Heart right ventricle (tissue), 16 donors: ENCODE measurements at regions not wholly inside any gene's neighbourhood (a gene's known extent, or its start where the extent isn't known, plus 50 kb on each side); places are given as distances from the start of the nearest gene placed in this dataset.

ENCODE experiments used
- ATAC-seq, 8 donors: fragments of 200-7000 bp; cut with Tn5 transposase; one replicate each; pipeline ENCODE4 v1.9.1; 2020; ENCODE audit warnings: mild to moderate bottlenecking in 8 of 8, moderate library complexity in 8 of 8, moderate number of reproducible peaks in 1 of 8
- DNase-seq, 2 donors: peaks; one replicate each; pipeline ENCODE4 v3.0.0-alpha.2; 2020
- H3K27ac ChIP-seq, 10 donors: fragments of 200-600 bp; sonication (generic) in 2 of 10; one replicate each; pipeline versions ENCODE4 v1.5.0 to v1.8.0; 2020 to 2022; ENCODE audit warnings: mild to moderate bottlenecking in 3 of 10
- H3K27me3 ChIP-seq, 7 donors: fragments of 200-600 bp; one replicate each; pipeline ENCODE4 v1.8.0; 2021 to 2022; ENCODE audit warnings: mild to moderate bottlenecking in 2 of 7
- H3K36me3 ChIP-seq, 9 donors: fragments of 200-600 bp; sonication (generic) in 1 of 9; one replicate each; pipeline versions ENCODE4 v1.5.0 to v1.8.0; 2020 to 2022; ENCODE audit warnings: mild to moderate bottlenecking in 2 of 9
- H3K4me1 ChIP-seq, 9 donors: fragments of 200-600 bp; sonication (generic) in 1 of 9; one replicate each; pipeline versions ENCODE4 v1.5.0 to v1.8.0; 2020 to 2022; ENCODE audit warnings: mild to moderate bottlenecking in 4 of 9
- H3K4me3 ChIP-seq, 10 donors: fragments of 200-600 bp; sonication (generic) in 2 of 10; one replicate each; pipeline versions ENCODE4 v1.5.0 to v1.8.0; 2020 to 2022; ENCODE audit warnings: mild to moderate bottlenecking in 7 of 10, moderate library complexity in 2 of 10
- H3K9me3 ChIP-seq, 11 donors: fragments of 200-600 bp in 10 of 11; sonication (generic) in 2 of 11; one replicate each; pipeline versions ENCODE4 v1.5.0 to v1.8.0; 2013 to 2022; ENCODE audit warnings: mild to moderate bottlenecking in 2 of 11, control low read depth in 1 of 11, moderate library complexity in 1 of 11
- WGBS, 2 donors: extraction: QIAGEN DNeasy Blood & Tissue Kit; methylation state at CpG; one replicate each; pipeline ENCODE4 v1.1.7; 2013; ENCODE audit warnings: inconsistent platforms in 1 of 2; 5-methylcytosine and 5-hydroxymethylcytosine counted together
- intact Hi-C, 10 donors: fragments of 100-400 bp; cut with DNase I; formaldehyde crosslinking; loops; one replicate each; pipeline versions ENCODE4 v1.11.1 to v1.14.2; 2022
- TF ChIP-seq, protein P1 (sequence below), 9 donors: fragments of 200-600 bp; sonication (generic) in 2 of 9; IDR thresholded peaks; one replicate each; pipeline versions ENCODE4 v1.5.0 to v1.8.0; 2021 to 2022; ENCODE audit warnings: antibody characterized with exemption in 9 of 9, mild to moderate bottlenecking in 5 of 9, moderate library complexity in 1 of 9
- donor health status: Arrhythmogenic right ventricular cardiomyopathy.
- donor health status: ischemic (EF 13 %, LVEDD 7.1; RV severe dilation, severe dysfunction).
- donor health status: healthy with polysubstance abuse.
- donor health status: DM: no; HTN: yes; CAD: no.
- donor health status: DM: no; HTN: no; CAD: no.
- donor health status: ischemic (EF 25% LVEDD 6.9; RV normal size, moderate dysfunction).
- donor health status: ischemic (EF 25% LVEDD 5.7; RV mildly dilated, moderate dysfunction).
- donor health status: healthy.
- donor health status: DM: yes; HTN: yes; CAD: no.
- donor health status: Ischemic cardiomyopathy.
- donor health status: ischemic (EF 35%, LVEDD 5.7; RV mildly dilated, moderate dysfunction).
- donor health status: nonischemic (EF 11% LVEDD 7.7; RV severe dilation, severe dysfunction).
- donor health status: DM: yes; HTN: yes; CAD: no.
- donor health status: PGD.
- donor health status: ischemic (EF 29% LVEDD 5.4; RV normal size, mild dysfunction).
- donor health status: nonischemic (EF 23%, LVEDD 6.1; RV moderate dilation, normal function).

DNA sequence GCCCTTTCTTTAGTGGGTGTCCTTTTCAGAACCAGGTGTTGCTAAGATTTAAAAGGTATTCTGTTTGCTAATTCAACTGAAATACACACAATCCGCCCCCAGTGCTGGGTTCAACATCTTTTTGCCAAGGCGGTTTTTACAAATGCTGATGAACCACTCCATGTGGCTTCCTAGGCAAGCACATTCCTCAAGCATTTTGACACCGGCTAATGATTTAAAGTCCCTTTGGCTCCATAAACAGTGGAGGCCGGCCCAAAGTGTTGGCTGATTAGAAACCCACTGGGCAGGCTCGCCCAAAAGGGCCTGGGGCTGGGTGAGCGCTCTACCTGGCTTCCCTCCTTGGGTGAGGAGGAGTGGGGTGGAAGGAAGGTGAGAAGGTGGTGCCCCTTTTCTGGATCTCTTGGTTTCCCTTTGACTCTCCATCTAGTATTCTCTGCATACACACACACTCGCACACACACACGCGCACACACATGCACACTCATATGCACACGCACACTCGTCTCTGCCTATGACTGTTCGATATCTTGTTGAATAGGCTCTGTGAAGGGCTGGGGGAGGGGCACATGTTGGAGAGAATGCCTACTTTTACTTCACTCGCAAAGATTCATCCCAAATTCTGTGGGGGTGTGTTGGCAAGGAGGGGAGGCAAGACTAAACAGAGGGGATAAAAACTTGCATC, 66.7 kb upstream of the ARMC2 start:
- Histone ChIP-seq H3K4me3 (peak overlapping the region in 9 of 10 donors; percentile 31 to 64 (median 55)), H3K9me3 (no peaks in the 10 kb centered on the region), H3K4me1 (peaks cover 0 to 21% (median 7%) of the 10 kb centered on the region in 9 donors), H3K27ac (peak overlapping the region in 4 of 10 donors; percentile 5 to 42 (median 36)), H3K27me3 (no peaks in the 10 kb centered on the region), H3K36me3 (no peaks in the 10 kb centered on the region)
- TF ChIP-seq, protein P1, sequence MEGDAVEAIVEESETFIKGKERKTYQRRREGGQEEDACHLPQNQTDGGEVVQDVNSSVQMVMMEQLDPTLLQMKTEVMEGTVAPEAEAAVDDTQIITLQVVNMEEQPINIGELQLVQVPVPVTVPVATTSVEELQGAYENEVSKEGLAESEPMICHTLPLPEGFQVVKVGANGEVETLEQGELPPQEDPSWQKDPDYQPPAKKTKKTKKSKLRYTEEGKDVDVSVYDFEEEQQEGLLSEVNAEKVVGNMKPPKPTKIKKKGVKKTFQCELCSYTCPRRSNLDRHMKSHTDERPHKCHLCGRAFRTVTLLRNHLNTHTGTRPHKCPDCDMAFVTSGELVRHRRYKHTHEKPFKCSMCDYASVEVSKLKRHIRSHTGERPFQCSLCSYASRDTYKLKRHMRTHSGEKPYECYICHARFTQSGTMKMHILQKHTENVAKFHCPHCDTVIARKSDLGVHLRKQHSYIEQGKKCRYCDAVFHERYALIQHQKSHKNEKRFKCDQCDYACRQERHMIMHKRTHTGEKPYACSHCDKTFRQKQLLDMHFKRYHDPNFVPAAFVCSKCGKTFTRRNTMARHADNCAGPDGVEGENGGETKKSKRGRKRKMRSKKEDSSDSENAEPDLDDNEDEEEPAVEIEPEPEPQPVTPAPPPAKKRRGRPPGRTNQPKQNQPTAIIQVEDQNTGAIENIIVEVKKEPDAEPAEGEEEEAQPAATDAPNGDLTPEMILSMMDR (IDR thresholded peaks at IDR 0.05): no peak
- ATAC-seq (peak in 7 of 8 donors; percentile 8 to 40 (median 26)), DNase-seq (no peak)
- WGBS, 2 donors: 59 to 64% methylated on average over 13 of the region's 13 CpGs
- intact Hi-C loops: loop anchor here (1.0 to 10.0 kb wide), 13 partner anchors 53 to 293 kb away; partner anchors contain the start of gene FOXO3 (in 2 of the 10)

DNA sequence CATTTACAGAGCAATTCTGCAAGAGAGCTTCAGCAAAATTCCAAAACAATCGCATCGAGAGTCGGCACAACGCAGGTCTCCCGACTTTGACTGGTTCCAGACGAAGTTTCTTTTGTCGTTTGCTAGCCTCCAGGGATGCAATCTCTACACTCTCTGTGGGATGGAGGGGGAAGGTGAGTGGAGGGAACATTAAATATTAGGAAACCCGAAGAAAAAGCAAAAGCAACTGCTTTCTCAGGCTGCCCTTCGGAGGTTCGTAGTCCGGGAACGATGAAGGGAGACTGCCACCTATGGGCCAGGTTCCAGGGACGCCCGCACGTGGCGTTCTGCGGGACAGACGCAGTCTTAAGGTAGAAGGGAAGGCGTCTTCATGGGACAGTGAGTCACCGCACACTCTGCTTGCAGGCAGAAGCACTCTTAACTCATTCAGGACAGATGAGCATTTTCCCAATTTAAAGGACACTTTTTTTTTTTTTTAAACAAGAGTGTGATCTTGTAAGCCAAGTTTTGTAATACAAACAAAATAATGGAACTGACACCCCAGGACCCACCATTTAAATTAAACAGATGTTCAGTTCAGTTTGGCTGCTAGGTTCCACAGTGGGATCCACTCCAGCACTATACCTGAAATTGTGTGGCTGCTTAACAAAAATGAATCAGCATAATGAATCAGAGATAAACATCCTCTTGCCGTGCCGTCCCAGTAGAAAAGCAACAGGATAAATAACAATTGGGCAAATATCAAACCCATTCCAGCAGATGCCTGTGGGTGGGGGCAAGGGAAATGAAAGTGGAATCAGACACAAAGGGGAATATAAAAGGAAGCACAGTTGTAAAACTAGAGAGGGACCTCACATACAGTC, 65.8 kb upstream of the ARMC2 start:
- H3K27me3 ChIP-seq: no peaks in the 10 kb centered on the region
- H3K36me3 ChIP-seq: no peaks in the 10 kb centered on the region
- intact Hi-C loops: loop anchor here (1.0 to 10.0 kb wide), 13 partner anchors 52 to 292 kb away; partner anchors contain the start of gene FOXO3 (in 2 of the 10)
- ATAC-seq: peak; percentile 89 to 96 (median 93)
- H3K4me1 ChIP-seq: peaks cover 0 to 21% (median 7%) of the 10 kb centered on the region in 9 donors
- DNase-seq: peak; percentile 82
- peak overlapping the region in 5 of 10 donors; percentile 5 to 42 (median 33) for H3K27ac ChIP-seq
- H3K9me3 ChIP-seq: no peaks in the 10 kb centered on the region
- TF ChIP-seq, protein P1 (IDR thresholded peaks at IDR 0.05): peak; percentile 41 to 93 (median 82)
- WGBS, 2 donors: 4 to 6% methylated on average over 22 of the region's 22 CpGs
- peak overlapping the region in 9 of 10 donors; percentile 31 to 64 (median 55) for H3K4me3 ChIP-seq

DNA sequence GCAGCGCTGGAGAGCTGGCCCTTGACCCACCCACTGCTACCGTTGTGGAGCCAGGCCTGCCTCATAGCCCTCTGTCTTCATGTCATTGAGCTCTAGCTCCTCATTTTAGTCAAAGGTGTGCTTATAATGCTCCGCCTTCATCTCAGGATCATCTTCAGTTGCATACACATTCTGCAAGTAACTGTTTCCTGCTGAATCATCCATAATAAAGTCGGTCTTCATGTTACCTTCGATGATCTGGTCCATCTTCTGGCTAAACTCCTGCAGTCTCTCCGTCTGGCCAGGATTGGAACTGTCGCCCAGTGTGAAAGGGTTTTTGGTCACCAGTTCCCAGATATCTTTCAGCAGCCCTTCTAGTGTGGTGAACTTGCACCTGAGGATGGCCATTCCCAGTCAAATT, 62.6 kb upstream of the ARMC2 start:
- no peak overlapping the region for H3K27ac ChIP-seq
- H3K27me3 ChIP-seq: no peaks in the 10 kb centered on the region
- intact Hi-C loops: loop anchor here in 5 of 10 donors (5.0 to 10.0 kb wide), 3 partner anchors 47 to 289 kb away; no protein-coding TSS in a partner anchor
- peaks cover 0 to 20% (median 7%) of the 10 kb centered on the region in 9 donors for H3K4me1 ChIP-seq
- WGBS, 2 donors: 86 to 89% methylated on average over 7 of the region's 7 CpGs
- H3K36me3 ChIP-seq: peaks cover 0 to 6% (median 0%) of the 10 kb centered on the region in 9 donors
- DNase-seq: no peak
- TF ChIP-seq, protein P1 (IDR thresholded peaks at IDR 0.05): no peak
- no peak for ATAC-seq
- H3K9me3 ChIP-seq: peaks cover 0 to 18% (median 0%) of the 10 kb centered on the region in 11 donors
- H3K4me3 ChIP-seq: no peak overlapping the region

DNA sequence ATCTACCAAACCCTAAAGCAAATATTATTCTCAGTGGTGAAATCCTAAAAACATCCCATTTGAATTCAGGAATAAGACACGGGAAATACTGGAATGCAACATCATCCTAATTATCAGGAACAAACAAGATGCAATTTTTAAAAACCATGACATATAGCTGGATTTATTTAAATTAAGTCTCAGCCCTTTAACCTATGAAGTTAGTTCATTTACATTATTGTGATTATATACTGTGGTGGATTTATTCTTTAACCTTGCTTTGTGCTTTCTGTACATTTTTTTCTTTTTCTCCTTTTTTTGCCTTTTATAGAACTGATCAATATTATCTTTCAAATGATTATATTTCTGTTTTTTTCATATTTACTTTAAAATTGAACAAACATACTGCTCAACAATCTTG, 59.8 kb upstream of the ARMC2 start:
- 91 to 96% methylated on average over 1 of the region's 1 CpG for WGBS, 2 donors
- no peak for ATAC-seq
- no peak for DNase-seq
- Histone ChIP-seq H3K4me1 (no peaks in the 10 kb centered on the region), H3K9me3 (peaks cover 0 to 18% (median 0%) of the 10 kb centered on the region in 11 donors), H3K27ac (no peak overlapping the region), H3K36me3 (peaks cover 0 to 6% (median 0%) of the 10 kb centered on the region in 9 donors), H3K4me3 (no peak overlapping the region), H3K27me3 (no peaks in the 10 kb centered on the region)
- intact Hi-C loops: loop anchor here in 5 of 10 donors (5.0 to 10.0 kb wide), 3 partner anchors 44 to 286 kb away; no protein-coding TSS in a partner anchor
- TF ChIP-seq, protein P1 (IDR thresholded peaks at IDR 0.05): no peak
